ENCODE measurements at regions not wholly inside any gene's neighbourhood (a gene's known extent, or its start where the extent isn't known, plus 50 kb on each side); places are given as distances from the start of the nearest gene placed in this dataset.

- TF ChIP-seq EP300 (IDR thresholded peaks at IDR 0.05; ENCODE audit: low read depth), result no peak
- in situ Hi-C loops (cut with MboI; ENCODE audit: low pct_ligation_motif_present in 1 of 4, low pct_unique_long_range_greater_than_20kb in 1 of 4, low sequenced_read_pairs in 3 of 4), result no loop called here
- no peaks in the 10 kb centered on the region for H3K36me3 ChIP-seq
- DNase-seq, result no peak
- 84 to 92% methylated on average over 2 to 4 of the region's 4 CpGs for WGBS, 2 donors (ENCODE audit: low coverage in 1 of 2)
- no peaks in the 10 kb centered on the region for H3K9me3 ChIP-seq
- intact Hi-C loops (cut with DNase I; ENCODE audit: low total_unique reads), result no loop called here
- no peak overlapping the region for H3K27ac ChIP-seq
- no peak overlapping the region for H3K4me3 ChIP-seq
- no peaks in the 10 kb centered on the region for H3K27me3 ChIP-seq
- H3K4me1 ChIP-seq, result no peaks in the 10 kb centered on the region
These were observed 513.7 kb upstream of the EPHA6 start for GRCh38 chr3:96300743-96301142.

GRCh38 chr3:96319166-96319565 lies 495.2 kb upstream of the EPHA6 start:
- no peak overlapping the region for H3K4me3 ChIP-seq
- no peaks in the 10 kb centered on the region for H3K9me3 ChIP-seq
- DNase-seq, result no peak
- H3K36me3 ChIP-seq, result no peaks in the 10 kb centered on the region
- no peak overlapping the region for H3K27ac ChIP-seq
- TF ChIP-seq POLR2AphosphoS5 (IDR thresholded peaks at IDR 0.05) (no peak), EP300 (IDR thresholded peaks at IDR 0.05; ENCODE audit: low read depth) (no peak), POLR2A (IDR thresholded peaks at IDR 0.05) (no peak), CTCF (IDR thresholded peaks at IDR 0.05) (no peak)
- 4% methylated on average over 1 of the region's 1 CpG; no CpG with 5 or more reads in 1 of the 2 donors for WGBS, 2 donors (ENCODE audit: low coverage in 1 of 2)
- H3K27me3 ChIP-seq, result no peaks in the 10 kb centered on the region
- intact Hi-C loops (cut with DNase I; ENCODE audit: low total_unique reads), result no loop called here
- H3K4me1 ChIP-seq, result no peaks in the 10 kb centered on the region
- in situ Hi-C loops (cut with MboI; ENCODE audit: low pct_ligation_motif_present in 1 of 4, low pct_unique_long_range_greater_than_20kb in 1 of 4, low sequenced_read_pairs in 3 of 4), result no loop called here

- no peak for TF ChIP-seq POLR2A (IDR thresholded peaks at IDR 0.05)
- TF ChIP-seq POLR2AphosphoS5 (IDR thresholded peaks at IDR 0.05), result no peak
- no peak for TF ChIP-seq EP300 (IDR thresholded peaks at IDR 0.05; ENCODE audit: low read depth)
- no peak for TF ChIP-seq CTCF (IDR thresholded peaks at IDR 0.05)
These were observed 490.3 kb upstream of the EPHA6 start for GRCh38 chr3:96324087-96324486.

GRCh38 chr3:96330795-96331194 lies 483.6 kb upstream of the EPHA6 start:
- in situ Hi-C loops (cut with MboI; ENCODE audit: low pct_ligation_motif_present in 1 of 4, low pct_unique_long_range_greater_than_20kb in 1 of 4, low sequenced_read_pairs in 3 of 4), result no loop called here
- no peak for DNase-seq
- no peaks in the 10 kb centered on the region for H3K9me3 ChIP-seq

More at GRCh38 chr3:96324087-96324486, 490.3 kb upstream of the EPHA6 start:
- Histone ChIP-seq H3K4me1 (no peaks in the 10 kb centered on the region), H3K36me3 (no peaks in the 10 kb centered on the region), H3K27me3 (no peaks in the 10 kb centered on the region), H3K4me3 (no peak overlapping the region), H3K27ac (no peak overlapping the region), H3K9me3 (no peaks in the 10 kb centered on the region)
- 93 to 100% methylated on average over 1 of the region's 1 CpG for WGBS, 2 donors (ENCODE audit: low coverage in 1 of 2)
- DNase-seq, result no peak
- in situ Hi-C loops (cut with MboI; ENCODE audit: low pct_ligation_motif_present in 1 of 4, low pct_unique_long_range_greater_than_20kb in 1 of 4, low sequenced_read_pairs in 3 of 4) (no loop called here), intact Hi-C loops (cut with DNase I; ENCODE audit: low total_unique reads) (loop anchor here (10.0 kb wide), 1 partner anchor 1229 kb away; no protein-coding TSS in a partner anchor)

More at GRCh38 chr3:96330795-96331194, 483.6 kb upstream of the EPHA6 start:
- Histone ChIP-seq H3K27ac (no peak overlapping the region), H3K4me1 (no peaks in the 10 kb centered on the region), H3K4me3 (no peak overlapping the region), H3K36me3 (no peaks in the 10 kb centered on the region), H3K27me3 (no peaks in the 10 kb centered on the region)
- WGBS, 2 donors (ENCODE audit: low coverage in 1 of 2), result 19 to 33% methylated on average over 2 of the region's 2 CpGs
- TF ChIP-seq CTCF (IDR thresholded peaks at IDR 0.05), result no peak
- no peak for TF ChIP-seq POLR2A (IDR thresholded peaks at IDR 0.05)
- TF ChIP-seq POLR2AphosphoS5 (IDR thresholded peaks at IDR 0.05), result no peak
- TF ChIP-seq EP300 (IDR thresholded peaks at IDR 0.05; ENCODE audit: low read depth), result no peak
- intact Hi-C loops (cut with DNase I; ENCODE audit: low total_unique reads), result no loop called here

All from transverse colon (tissue), 4 donors.